ENCODE measurements at regions not wholly inside any gene's neighbourhood (a gene's known extent, or its start where the extent isn't known, plus 50 kb on each side); places are given as distances from the start of the nearest gene placed in this dataset.

DNA sequence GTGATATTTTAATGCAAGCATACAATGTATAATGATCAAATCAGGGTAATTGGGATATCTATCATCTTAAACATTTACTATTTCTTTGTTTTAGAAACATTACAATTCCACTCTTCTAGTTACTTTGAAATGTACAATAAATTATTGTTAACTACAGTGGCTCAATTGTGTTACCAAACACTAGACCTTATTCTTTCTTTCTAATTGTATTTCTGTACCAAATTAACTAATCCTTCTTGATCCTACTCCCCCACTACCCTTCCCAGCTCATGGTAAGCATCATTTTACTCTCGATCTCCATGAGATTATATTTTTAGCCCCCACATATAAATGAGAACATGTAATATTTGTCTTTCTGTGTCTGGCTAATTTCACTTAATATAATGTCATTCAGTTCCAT, 95.0 kb upstream of the MROH9 start (continued):
- TF ChIP-seq, protein P1, sequence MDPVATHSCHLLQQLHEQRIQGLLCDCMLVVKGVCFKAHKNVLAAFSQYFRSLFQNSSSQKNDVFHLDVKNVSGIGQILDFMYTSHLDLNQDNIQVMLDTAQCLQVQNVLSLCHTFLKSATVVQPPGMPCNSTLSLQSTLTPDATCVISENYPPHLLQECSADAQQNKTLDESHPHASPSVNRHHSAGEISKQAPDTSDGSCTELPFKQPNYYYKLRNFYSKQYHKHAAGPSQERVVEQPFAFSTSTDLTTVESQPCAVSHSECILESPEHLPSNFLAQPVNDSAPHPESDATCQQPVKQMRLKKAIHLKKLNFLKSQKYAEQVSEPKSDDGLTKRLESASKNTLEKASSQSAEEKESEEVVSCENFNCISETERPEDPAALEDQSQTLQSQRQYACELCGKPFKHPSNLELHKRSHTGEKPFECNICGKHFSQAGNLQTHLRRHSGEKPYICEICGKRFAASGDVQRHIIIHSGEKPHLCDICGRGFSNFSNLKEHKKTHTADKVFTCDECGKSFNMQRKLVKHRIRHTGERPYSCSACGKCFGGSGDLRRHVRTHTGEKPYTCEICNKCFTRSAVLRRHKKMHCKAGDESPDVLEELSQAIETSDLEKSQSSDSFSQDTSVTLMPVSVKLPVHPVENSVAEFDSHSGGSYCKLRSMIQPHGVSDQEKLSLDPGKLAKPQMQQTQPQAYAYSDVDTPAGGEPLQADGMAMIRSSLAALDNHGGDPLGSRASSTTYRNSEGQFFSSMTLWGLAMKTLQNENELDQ (tag by site-specific recombination; IDR thresholded peaks at IDR 0.05; ENCODE audit: low read depth), result no peak
- no peak for TF ChIP-seq ZNF221 (tag by site-specific recombination; IDR thresholded peaks at IDR 0.05; ENCODE audit: borderline replicate concordance)
- TF ChIP-seq, protein P2, sequence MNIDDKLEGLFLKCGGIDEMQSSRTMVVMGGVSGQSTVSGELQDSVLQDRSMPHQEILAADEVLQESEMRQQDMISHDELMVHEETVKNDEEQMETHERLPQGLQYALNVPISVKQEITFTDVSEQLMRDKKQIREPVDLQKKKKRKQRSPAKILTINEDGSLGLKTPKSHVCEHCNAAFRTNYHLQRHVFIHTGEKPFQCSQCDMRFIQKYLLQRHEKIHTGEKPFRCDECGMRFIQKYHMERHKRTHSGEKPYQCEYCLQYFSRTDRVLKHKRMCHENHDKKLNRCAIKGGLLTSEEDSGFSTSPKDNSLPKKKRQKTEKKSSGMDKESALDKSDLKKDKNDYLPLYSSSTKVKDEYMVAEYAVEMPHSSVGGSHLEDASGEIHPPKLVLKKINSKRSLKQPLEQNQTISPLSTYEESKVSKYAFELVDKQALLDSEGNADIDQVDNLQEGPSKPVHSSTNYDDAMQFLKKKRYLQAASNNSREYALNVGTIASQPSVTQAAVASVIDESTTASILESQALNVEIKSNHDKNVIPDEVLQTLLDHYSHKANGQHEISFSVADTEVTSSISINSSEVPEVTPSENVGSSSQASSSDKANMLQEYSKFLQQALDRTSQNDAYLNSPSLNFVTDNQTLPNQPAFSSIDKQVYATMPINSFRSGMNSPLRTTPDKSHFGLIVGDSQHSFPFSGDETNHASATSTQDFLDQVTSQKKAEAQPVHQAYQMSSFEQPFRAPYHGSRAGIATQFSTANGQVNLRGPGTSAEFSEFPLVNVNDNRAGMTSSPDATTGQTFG (tag by site-specific recombination; IDR thresholded peaks at IDR 0.05; ENCODE audit: borderline replicate concordance), result no peak
- no peak for TF ChIP-seq ZNF324 (tag by site-specific recombination; IDR thresholded peaks at IDR 0.05)
- TF ChIP-seq SP3 (tag by site-specific recombination; IDR thresholded peaks at IDR 0.05), result no peak
- TF ChIP-seq ZNF202 (tag by site-specific recombination; IDR thresholded peaks at IDR 0.05; ENCODE audit: borderline replicate concordance), result no peak
- no peak for TF ChIP-seq ZNF571 (tag by site-specific recombination; IDR thresholded peaks at IDR 0.05)

DNA sequence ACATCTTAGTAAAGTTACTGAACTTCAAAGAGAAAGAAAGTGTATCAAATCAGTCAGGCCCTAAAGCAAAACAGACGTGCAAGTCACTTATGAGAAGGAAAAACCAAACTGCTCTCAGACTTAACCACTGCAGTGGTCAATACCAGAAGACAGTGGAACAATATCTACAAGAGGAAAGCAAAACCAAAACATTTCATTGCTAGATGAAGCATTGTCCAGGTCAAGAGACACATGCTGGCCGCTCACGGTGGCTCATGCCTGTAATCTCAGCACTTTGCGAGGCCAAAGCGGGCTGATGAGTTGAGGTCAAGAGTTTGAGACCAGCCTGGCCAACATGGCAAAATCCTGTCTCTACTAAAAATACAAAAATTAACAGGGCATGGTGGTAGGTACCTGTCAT, 82.0 kb upstream of the MROH9 start:
- no peaks in the 10 kb centered on the region for H3K36me3 ChIP-seq (ENCODE audit: control insufficient read depth in 2 of 2, insufficient read depth in 1 of 2, low read length in 2 of 2)
- H3K4me3 ChIP-seq (ENCODE audit: low read depth, low read length), result no peak overlapping the region
- POLR2A ChIA-PET, result no interaction called here
- TF ChIP-seq ZNF140 (tag by site-specific recombination; IDR thresholded peaks at IDR 0.05) (no peak), ZNF175 (tag by site-specific recombination; IDR thresholded peaks at IDR 0.05) (no peak), SALL2 (tag by site-specific recombination; IDR thresholded peaks at IDR 0.05; ENCODE audit: borderline replicate concordance) (no peak)
- H3K9me3 ChIP-seq (ENCODE audit: control insufficient read depth, insufficient read depth, low read depth, low read length), result no peaks in the 10 kb centered on the region
- no peak overlapping the region for H3K27ac ChIP-seq (ENCODE audit: extremely low read depth, low read depth, low read length)
- H3K4me1 ChIP-seq (ENCODE audit: control insufficient read depth, insufficient read depth, low read length), result no peaks in the 10 kb centered on the region
- CTCF ChIA-PET, result no interaction called here

DNA sequence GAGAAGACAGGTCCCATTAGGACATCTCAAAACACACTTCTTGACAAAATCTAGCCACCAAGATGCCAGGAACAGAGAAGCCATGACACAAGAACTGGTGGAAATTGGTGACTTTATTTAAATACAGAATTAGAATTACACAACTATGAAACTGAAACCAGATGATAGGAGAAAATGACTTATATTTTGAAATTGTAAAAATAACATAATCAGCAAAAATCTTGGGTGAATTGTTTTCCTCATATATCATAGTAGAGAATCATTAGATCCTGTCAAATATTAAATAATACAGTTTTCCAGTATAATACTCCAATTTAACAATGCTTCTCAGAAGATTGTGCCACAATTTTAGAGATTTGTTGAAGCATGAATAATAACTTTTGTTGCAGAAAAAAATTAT, 81.5 kb upstream of the MROH9 start:
- H3K27ac ChIP-seq (ENCODE audit: extremely low read depth, low read depth, low read length), result no peak overlapping the region
- CTCF ChIA-PET, result no interaction called here
- H3K9me3 ChIP-seq (ENCODE audit: control insufficient read depth, insufficient read depth, low read depth, low read length), result no peaks in the 10 kb centered on the region
- TF ChIP-seq ZNF175 (tag by site-specific recombination; IDR thresholded peaks at IDR 0.05) (no peak), RBAK (tag by site-specific recombination; IDR thresholded peaks at IDR 0.05) (no peak), ZNF292 (tag by site-specific recombination; IDR thresholded peaks at IDR 0.05; ENCODE audit: borderline replicate concordance, low read depth) (no peak), SP2 (tag by site-specific recombination; IDR thresholded peaks at IDR 0.05) (no peak), ZNF335 (tag by site-specific recombination; conservative IDR thresholded peaks at IDR 0.05) (no peak), EGR2 (tag by site-specific recombination; IDR thresholded peaks at IDR 0.05; ENCODE audit: low read depth) (no peak), ZNF121 (tag by site-specific recombination; IDR thresholded peaks at IDR 0.05) (no peak), SALL2 (tag by site-specific recombination; IDR thresholded peaks at IDR 0.05; ENCODE audit: borderline replicate concordance) (no peak), ZNF785 (tag by site-specific recombination; IDR thresholded peaks at IDR 0.05) (no peak), ZNF433 (tag by site-specific recombination; IDR thresholded peaks at IDR 0.05; ENCODE audit: low read depth) (no peak), ZBTB17 (tag by site-specific recombination; IDR thresholded peaks at IDR 0.05) (no peak), ZNF664 (tag by site-specific recombination; IDR thresholded peaks at IDR 0.05) (no peak), ZNF843 (tag by site-specific recombination; IDR thresholded peaks at IDR 0.05) (no peak)
- TF ChIP-seq, protein P3, sequence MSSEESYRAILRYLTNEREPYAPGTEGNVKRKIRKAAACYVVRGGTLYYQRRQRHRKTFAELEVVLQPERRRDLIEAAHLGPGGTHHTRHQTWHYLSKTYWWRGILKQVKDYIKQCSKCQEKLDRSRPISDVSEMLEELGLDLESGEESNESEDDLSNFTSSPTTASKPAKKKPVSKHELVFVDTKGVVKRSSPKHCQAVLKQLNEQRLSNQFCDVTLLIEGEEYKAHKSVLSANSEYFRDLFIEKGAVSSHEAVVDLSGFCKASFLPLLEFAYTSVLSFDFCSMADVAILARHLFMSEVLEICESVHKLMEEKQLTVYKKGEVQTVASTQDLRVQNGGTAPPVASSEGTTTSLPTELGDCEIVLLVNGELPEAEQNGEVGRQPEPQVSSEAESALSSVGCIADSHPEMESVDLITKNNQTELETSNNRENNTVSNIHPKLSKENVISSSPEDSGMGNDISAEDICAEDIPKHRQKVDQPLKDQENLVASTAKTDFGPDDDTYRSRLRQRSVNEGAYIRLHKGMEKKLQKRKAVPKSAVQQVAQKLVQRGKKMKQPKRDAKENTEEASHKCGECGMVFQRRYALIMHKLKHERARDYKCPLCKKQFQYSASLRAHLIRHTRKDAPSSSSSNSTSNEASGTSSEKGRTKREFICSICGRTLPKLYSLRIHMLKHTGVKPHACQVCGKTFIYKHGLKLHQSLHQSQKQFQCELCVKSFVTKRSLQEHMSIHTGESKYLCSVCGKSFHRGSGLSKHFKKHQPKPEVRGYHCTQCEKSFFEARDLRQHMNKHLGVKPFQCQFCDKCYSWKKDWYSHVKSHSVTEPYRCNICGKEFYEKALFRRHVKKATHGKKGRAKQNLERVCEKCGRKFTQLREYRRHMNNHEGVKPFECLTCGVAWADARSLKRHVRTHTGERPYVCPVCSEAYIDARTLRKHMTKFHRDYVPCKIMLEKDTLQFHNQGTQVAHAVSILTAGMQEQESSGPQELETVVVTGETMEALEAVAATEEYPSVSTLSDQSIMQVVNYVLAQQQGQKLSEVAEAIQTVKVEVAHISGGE (tag by site-specific recombination; conservative IDR thresholded peaks at IDR 0.05; ENCODE audit: low read depth), result no peak
- H3K36me3 ChIP-seq (ENCODE audit: control insufficient read depth in 2 of 2, insufficient read depth in 1 of 2, low read length in 2 of 2), result no peaks in the 10 kb centered on the region
- no peak overlapping the region for H3K4me3 ChIP-seq (ENCODE audit: low read depth, low read length)
- H3K4me1 ChIP-seq (ENCODE audit: control insufficient read depth, insufficient read depth, low read length), result no peaks in the 10 kb centered on the region
- POLR2A ChIA-PET, result no interaction called here

Data from HEK293 (cell line).